SU-DHL-6 (cell line): ENCODE measurements at regions not wholly inside any gene's neighbourhood (a gene's known extent, or its start where the extent isn't known, plus 50 kb on each side); places are given as distances from the start of the nearest gene placed in this dataset.

Experiments
- H2AFZ ChIP-seq: fragments of 200-600 bp; sonication (generic); 2 replicates; pipeline ENCODE4 v1.6.1; 2014; ENCODE audit warnings: low read depth, mild to moderate bottlenecking, moderate library complexity, mixed read lengths, antibody characterized with exemption, low read length; ENCODE audit not compliant: severe bottlenecking
- H3F3A ChIP-seq: fragments of 200-600 bp; shearing (Covaris generic); 2 replicates; pipeline ENCODE4 v1.6.0; 2016; ENCODE audit warnings: antibody characterized with exemption, mild to moderate bottlenecking; ENCODE audit not compliant: insufficient read depth
- H3K27ac ChIP-seq: fragments of 200-600 bp; sonication (generic); 2 replicates; pipeline ENCODE4 v1.5.1; 2016; ENCODE audit warnings: low read depth, mild to moderate bottlenecking, low read length, moderate library complexity, mixed read lengths
- H3K27me3 ChIP-seq: fragments of 200-600 bp; sonication (generic), shearing (Covaris generic); 2 replicates; pipeline ENCODE4 v1.6.0; 2014; ENCODE audit warnings: mild to moderate bottlenecking, low read length
- H3K36me3 ChIP-seq: fragments of 200-600 bp; sonication (generic); 2 replicates; pipeline ENCODE4 v1.6.1; 2014; ENCODE audit warnings: mild to moderate bottlenecking, low read length, mixed read lengths
- H3K4me2 ChIP-seq: fragments of 300-600, 200-600 bp; shearing (Covaris generic), sonication (generic); 2 replicates; pipeline ENCODE4 v1.6.0; 2014; ENCODE audit warnings: low read length, low read depth, mild to moderate bottlenecking; ENCODE audit not compliant: poor library complexity, severe bottlenecking
- H3K4me3 ChIP-seq: fragments of 200-600 bp; sonication (generic); 2 replicates; pipeline ENCODE4 v1.5.1; 2014; ENCODE audit warnings: antibody characterized with exemption, low read length, mild to moderate bottlenecking, mixed read lengths; ENCODE audit not compliant: insufficient read depth, poor library complexity, severe bottlenecking
- H3K79me2 ChIP-seq: fragments of 200-600 bp; sonication (generic); 2 replicates; pipeline ENCODE4 v1.6.1; 2014; ENCODE audit warnings: mild to moderate bottlenecking, low read length, moderate library complexity; ENCODE audit not compliant: insufficient read depth
- H3K9ac ChIP-seq: fragments of 200-600 bp; sonication (generic); 2 replicates; pipeline ENCODE4 v1.7.0; 2014; ENCODE audit warnings: mild to moderate bottlenecking, low read length
- H3K9me2 ChIP-seq: fragments of 200-600 bp; sonication (generic); replicated peaks from 2 replicates; pipeline ENCODE4 v1.6.1; 2014; ENCODE audit warnings: low read length; ENCODE audit not compliant: insufficient read depth
- H3K9me3 ChIP-seq: fragments of 200-600 bp; sonication (generic); 2 replicates; pipeline ENCODE4 v1.6.1; 2014; ENCODE audit warnings: low read length, mixed read lengths; ENCODE audit not compliant: insufficient read depth
- H4K20me1 ChIP-seq: fragments of 200-600 bp; sonication (generic); 2 replicates; pipeline ENCODE4 v1.6.1; 2014; ENCODE audit warnings: low read depth, mild to moderate bottlenecking, antibody characterized with exemption, low read length, moderate library complexity, mixed read lengths
- CTCF ChIP-seq: fragments of 200-600 bp; sonication (generic); IDR thresholded peaks from one replicate; pipeline ENCODE4 v1.5.1; 2017; ENCODE audit warnings: antibody characterized with exemption, mild to moderate bottlenecking, low read length, moderate library complexity; ENCODE audit not compliant: insufficient read depth, poor library complexity, severe bottlenecking
- EZH2phosphoT487 ChIP-seq: fragments of 200-600 bp; sonication (generic), shearing (Covaris generic); conservative IDR thresholded peaks from 2 replicates; pipeline ENCODE4 v1.6.1; 2018; ENCODE audit warnings: mild to moderate bottlenecking, antibody characterized with exemption, low read length, moderate library complexity, mixed read lengths

- H3K4me3 ChIP-seq = no peak overlapping the region
- TF ChIP-seq CTCF = no peak
- no peak for TF ChIP-seq EZH2phosphoT487
Observed at GRCh38 chr5:87787086-87787485, 374.4 kb upstream of the CCNH start.

GRCh38 chr5:87786471-87786870, 373.7 kb upstream of the CCNH start:
- Histone ChIP-seq H3K9ac (no peak overlapping the region), H3K27me3 (no peaks in the 10 kb centered on the region), H3K9me2 (no peaks in the 10 kb centered on the region), H3K27ac (no peak overlapping the region), H3K4me2 (no peak overlapping the region), H3K4me3 (no peak overlapping the region), H4K20me1 (no peaks in the 10 kb centered on the region), H3K79me2 (no peaks in the 10 kb centered on the region), H2AFZ (no peak overlapping the region), H3K36me3 (no peaks in the 10 kb centered on the region), H3F3A (no peaks in the 10 kb centered on the region), H3K9me3 (no peaks in the 10 kb centered on the region)
- TF ChIP-seq EZH2phosphoT487 = no peak
- TF ChIP-seq CTCF = no peak

More at GRCh38 chr5:87787086-87787485, 374.4 kb upstream of the CCNH start:
- H3F3A ChIP-seq = no peaks in the 10 kb centered on the region
- H3K36me3 ChIP-seq = no peaks in the 10 kb centered on the region
- no peaks in the 10 kb centered on the region for H3K79me2 ChIP-seq
- no peaks in the 10 kb centered on the region for H3K9me2 ChIP-seq
- no peaks in the 10 kb centered on the region for H3K27me3 ChIP-seq
- H3K9ac ChIP-seq = no peak overlapping the region
- H3K4me2 ChIP-seq = no peak overlapping the region
- H4K20me1 ChIP-seq = no peaks in the 10 kb centered on the region
- H3K9me3 ChIP-seq = no peaks in the 10 kb centered on the region
- H3K27ac ChIP-seq = no peak overlapping the region
- no peak overlapping the region for H2AFZ ChIP-seq

- Histone ChIP-seq H3K79me2 (no peaks in the 10 kb centered on the region), H3K9me3 (no peaks in the 10 kb centered on the region), H3F3A (no peaks in the 10 kb centered on the region), H3K27ac (no peak overlapping the region), H3K9me2 (no peaks in the 10 kb centered on the region), H3K36me3 (no peaks in the 10 kb centered on the region), H3K27me3 (no peaks in the 10 kb centered on the region), H4K20me1 (no peaks in the 10 kb centered on the region), H2AFZ (no peak overlapping the region), H3K4me3 (no peak overlapping the region), H3K4me2 (no peak overlapping the region), H3K9ac (no peak overlapping the region)
- no peak for TF ChIP-seq EZH2phosphoT487
- no peak for TF ChIP-seq CTCF
Observed at GRCh38 chr5:87785554-87786335, 373.0 kb upstream of the CCNH start.
